ENCODE measurements at regions not wholly inside any gene's neighbourhood (a gene's known extent, or its start where the extent isn't known, plus 50 kb on each side); places are given as distances from the start of the nearest gene placed in this dataset.

GRCh38 chrX:115900425-115900824 is 270.1 kb upstream of the AGTR2 start:
- DNase-seq (ENCODE audit: low spot score) = no peak
- Histone ChIP-seq H3K4me3 (no peak overlapping the region), H3K27ac (no peak overlapping the region)
- no peak for TF ChIP-seq CTCF (IDR thresholded peaks at IDR 0.05)

DNA sequence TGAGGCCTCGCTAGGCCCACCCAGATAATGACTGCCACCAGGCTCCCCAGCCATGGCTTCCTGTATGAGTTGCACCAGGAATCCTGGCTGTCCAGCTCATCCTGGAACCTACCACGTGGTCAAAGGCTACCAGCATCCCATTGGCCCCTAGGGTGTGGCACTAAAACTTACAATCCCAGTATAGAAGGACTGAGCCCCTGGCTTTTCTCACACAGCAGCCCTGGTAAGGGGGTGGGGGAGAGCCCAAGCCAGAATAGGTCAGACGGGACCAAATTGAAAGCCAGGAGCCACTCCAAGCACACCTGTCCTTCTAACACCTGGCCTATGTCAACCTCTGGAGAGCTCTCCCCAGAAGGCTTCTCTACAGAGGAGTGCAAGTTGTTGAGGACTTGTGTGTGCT is 269.3 kb upstream of the AGTR2 start:
- no peak for DNase-seq (ENCODE audit: low spot score)
- TF ChIP-seq CTCF (IDR thresholded peaks at IDR 0.05) = no peak
- no peak overlapping the region for H3K27ac ChIP-seq

GRCh38 chrX:115902995-115903394 is 267.5 kb upstream of the AGTR2 start:
- Histone ChIP-seq H3K4me3 (no peak overlapping the region), H3K27ac (no peak overlapping the region)
- DNase-seq (ENCODE audit: low spot score) = no peak
- no peak for TF ChIP-seq CTCF (IDR thresholded peaks at IDR 0.05)

More for the DNA sequence above, 269.3 kb upstream of the AGTR2 start:
- H3K4me3 ChIP-seq = no peak overlapping the region

DNA sequence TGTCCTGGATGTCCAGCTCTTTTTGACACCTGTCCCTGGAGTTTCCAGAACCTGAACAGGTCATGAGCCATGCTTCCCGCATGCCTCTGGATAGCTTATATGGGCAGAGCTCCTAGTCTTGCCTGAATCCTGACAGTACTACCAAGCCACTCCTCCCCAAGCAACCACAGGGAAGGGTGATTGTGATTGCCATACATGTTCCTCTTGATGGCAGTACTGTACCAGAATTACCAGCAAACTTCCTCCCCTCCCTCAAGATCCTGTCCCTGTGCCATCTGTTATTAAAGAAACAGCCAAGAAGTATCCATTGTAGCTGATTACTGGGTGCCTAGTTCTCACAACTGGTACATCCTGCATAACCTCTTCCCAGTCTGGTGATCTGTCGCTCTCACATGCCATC is 264.3 kb upstream of the AGTR2 start:
- no peak for DNase-seq (ENCODE audit: low spot score)
- no peak for TF ChIP-seq CTCF (IDR thresholded peaks at IDR 0.05)
- no peak overlapping the region for H3K27ac ChIP-seq
- no peak overlapping the region for H3K4me3 ChIP-seq

- no peak overlapping the region for H3K27ac ChIP-seq
- DNase-seq (ENCODE audit: low spot score) = no peak
- TF ChIP-seq CTCF (IDR thresholded peaks at IDR 0.05) = no peak
- no peak overlapping the region for H3K4me3 ChIP-seq
These were observed 263.7 kb upstream of the AGTR2 start for GRCh38 chrX:115906881-115907280.

GRCh38 chrX:115909017-115909416 is 261.5 kb upstream of the AGTR2 start:
- Histone ChIP-seq H3K4me3 (no peak overlapping the region), H3K27ac (no peak overlapping the region)
- no peak for TF ChIP-seq CTCF (IDR thresholded peaks at IDR 0.05)
- no peak for DNase-seq (ENCODE audit: low spot score)

DNA sequence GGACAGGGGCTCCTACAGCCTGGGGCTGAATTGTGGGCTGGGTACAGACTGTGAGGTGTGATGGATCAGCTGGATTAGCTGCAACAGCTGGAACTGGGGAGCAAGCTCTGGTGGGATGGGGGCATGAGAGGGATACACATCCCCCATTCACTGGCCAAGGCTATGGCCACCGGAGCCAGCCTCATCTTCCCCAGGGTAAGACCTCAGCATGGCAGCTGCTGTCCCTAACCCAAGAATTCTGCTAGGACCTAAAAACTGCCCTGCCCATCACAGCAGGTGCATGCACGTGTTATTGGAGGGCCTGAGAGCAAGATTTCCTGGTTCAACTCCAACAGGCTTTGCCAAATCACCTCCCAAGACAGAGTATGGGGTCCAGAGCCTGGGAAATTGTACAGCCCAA is 258.6 kb upstream of the AGTR2 start:
- Histone ChIP-seq H3K27ac (no peak overlapping the region), H3K4me3 (no peak overlapping the region)
- no peak for TF ChIP-seq CTCF (IDR thresholded peaks at IDR 0.05)
- no peak for DNase-seq (ENCODE audit: low spot score)
